Upper lobe of left lung (tissue), 4 donors: ENCODE measurements at regions not wholly inside any gene's neighbourhood (a gene's known extent, or its start where the extent isn't known, plus 50 kb on each side); places are given as distances from the start of the nearest gene placed in this dataset.

Source experiments
- CTCF ChIP-seq, 6 experiments: fragments of 450-650 bp in 4 of 6; fragments of 200-600 bp in 2 of 6; sonication (generic) in 2 of 6; IDR thresholded peaks; one replicate each; pipeline ENCODE4 v1.5.1; 2016 to 2019; ENCODE audit warnings: antibody characterized with exemption in 6 of 6
- POLR2A ChIP-seq, 4 donors: fragments of 450-650 bp; IDR thresholded peaks; one replicate each; pipeline ENCODE4 v1.5.1; 2016 to 2017; ENCODE audit warnings: antibody characterized with exemption in 4 of 4, mild to moderate bottlenecking in 2 of 4

GRCh38 chr1:58979677-58980076 is 195.8 kb upstream of the JUN start:
- TF ChIP-seq POLR2A (IDR thresholded peaks at IDR 0.05) (no peak), CTCF (IDR thresholded peaks at IDR 0.05) (no peak)
